ENCODE measurements at regions not wholly inside any gene's neighbourhood (a gene's known extent, or its start where the extent isn't known, plus 50 kb on each side); places are given as distances from the start of the nearest gene placed in this dataset.
"Not testable (repeated sequence)": the region's sequence is repeated elsewhere in the genome, so short reads cannot be mapped to it uniquely, and the experiment has no call there.

- H3K27me3 ChIP-seq (replicated peaks; ENCODE audit: control insufficient read depth, insufficient read depth, low read length, poor library complexity, severe bottlenecking); H3K4me1 ChIP-seq (ENCODE audit: control insufficient read depth, insufficient read depth, low read length, poor library complexity, severe bottlenecking); H3K4me3 ChIP-seq (ENCODE audit: insufficient read depth, low read depth, low read length, poor library complexity, severe bottlenecking); DNase-seq; H3K27ac ChIP-seq (ENCODE audit: insufficient read depth, low read length, poor library complexity, severe bottlenecking); H3K9me3 ChIP-seq (ENCODE audit: control insufficient read depth, low read length); H3K36me3 ChIP-seq (ENCODE audit: control insufficient read depth, insufficient read depth, low read length): not testable (repeated sequence)
These were observed 174.4 kb downstream of the TBC1D2B start for GRCh38 chr15:77902921-77903760.

- Histone ChIP-seq H3K4me3 (ENCODE audit: insufficient read depth, low read depth, low read length, poor library complexity, severe bottlenecking) (no peak overlapping the region), H3K9me3 (ENCODE audit: control insufficient read depth, low read length) (no peaks in the 10 kb centered on the region), H3K27ac (ENCODE audit: insufficient read depth, low read length, poor library complexity, severe bottlenecking) (no peak overlapping the region), H3K36me3 (ENCODE audit: control insufficient read depth, insufficient read depth, low read length) (no peaks in the 10 kb centered on the region), H3K4me1 (ENCODE audit: control insufficient read depth, insufficient read depth, low read length, poor library complexity, severe bottlenecking) (no peaks in the 10 kb centered on the region), H3K27me3 (replicated peaks; ENCODE audit: control insufficient read depth, insufficient read depth, low read length, poor library complexity, severe bottlenecking) (no peaks in the 10 kb centered on the region)
- no peak for DNase-seq
These were observed 175.4 kb downstream of the TBC1D2B start for GRCh38 chr15:77901921-77902750.

- Histone ChIP-seq H3K4me1 (ENCODE audit: control insufficient read depth, insufficient read depth, low read length, poor library complexity, severe bottlenecking) (no peaks in the 10 kb centered on the region), H3K4me3 (ENCODE audit: insufficient read depth, low read depth, low read length, poor library complexity, severe bottlenecking) (no peak overlapping the region), H3K9me3 (ENCODE audit: control insufficient read depth, low read length) (no peaks in the 10 kb centered on the region), H3K27ac (ENCODE audit: insufficient read depth, low read length, poor library complexity, severe bottlenecking) (no peak overlapping the region), H3K27me3 (replicated peaks; ENCODE audit: control insufficient read depth, insufficient read depth, low read length, poor library complexity, severe bottlenecking) (no peaks in the 10 kb centered on the region), H3K36me3 (ENCODE audit: control insufficient read depth, insufficient read depth, low read length) (no peaks in the 10 kb centered on the region)
- DNase-seq, result no peak
These were observed 176.1 kb downstream of the TBC1D2B start for GRCh38 chr15:77901251-77901881.

GRCh38 chr15:77900331-77900963 lies 177.1 kb downstream of the TBC1D2B start:
- H3K4me3 ChIP-seq (ENCODE audit: insufficient read depth, low read depth, low read length, poor library complexity, severe bottlenecking); H3K9me3 ChIP-seq (ENCODE audit: control insufficient read depth, low read length); H3K4me1 ChIP-seq (ENCODE audit: control insufficient read depth, insufficient read depth, low read length, poor library complexity, severe bottlenecking); H3K27me3 ChIP-seq (replicated peaks; ENCODE audit: control insufficient read depth, insufficient read depth, low read length, poor library complexity, severe bottlenecking); H3K36me3 ChIP-seq (ENCODE audit: control insufficient read depth, insufficient read depth, low read length); H3K27ac ChIP-seq (ENCODE audit: insufficient read depth, low read length, poor library complexity, severe bottlenecking): not testable (repeated sequence)
- peak in 1 of 3 donors; percentile 9 for DNase-seq

GRCh38 chr15:77899776-77900175 lies 177.7 kb downstream of the TBC1D2B start:
- H3K9me3 ChIP-seq (ENCODE audit: control insufficient read depth, low read length); H3K4me1 ChIP-seq (ENCODE audit: control insufficient read depth, insufficient read depth, low read length, poor library complexity, severe bottlenecking); H3K4me3 ChIP-seq (ENCODE audit: insufficient read depth, low read depth, low read length, poor library complexity, severe bottlenecking); H3K27me3 ChIP-seq (replicated peaks; ENCODE audit: control insufficient read depth, insufficient read depth, low read length, poor library complexity, severe bottlenecking); H3K27ac ChIP-seq (ENCODE audit: insufficient read depth, low read length, poor library complexity, severe bottlenecking); DNase-seq; H3K36me3 ChIP-seq (ENCODE audit: control insufficient read depth, insufficient read depth, low read length): not testable (repeated sequence)

- Histone ChIP-seq H3K4me1 (ENCODE audit: control insufficient read depth, insufficient read depth, low read length, poor library complexity, severe bottlenecking) (no peaks in the 10 kb centered on the region), H3K9me3 (ENCODE audit: control insufficient read depth, low read length) (no peaks in the 10 kb centered on the region), H3K27me3 (replicated peaks; ENCODE audit: control insufficient read depth, insufficient read depth, low read length, poor library complexity, severe bottlenecking) (no peaks in the 10 kb centered on the region), H3K36me3 (ENCODE audit: control insufficient read depth, insufficient read depth, low read length) (no peaks in the 10 kb centered on the region), H3K27ac (ENCODE audit: insufficient read depth, low read length, poor library complexity, severe bottlenecking) (no peak overlapping the region), H3K4me3 (ENCODE audit: insufficient read depth, low read depth, low read length, poor library complexity, severe bottlenecking) (no peak overlapping the region)
- DNase-seq, result no peak
These were observed 178.4 kb downstream of the TBC1D2B start for GRCh38 chr15:77898811-77899730.

- Histone ChIP-seq H3K27ac (ENCODE audit: insufficient read depth, low read length, poor library complexity, severe bottlenecking) (no peak overlapping the region), H3K4me3 (ENCODE audit: insufficient read depth, low read depth, low read length, poor library complexity, severe bottlenecking) (no peak overlapping the region), H3K9me3 (ENCODE audit: control insufficient read depth, low read length) (no peaks in the 10 kb centered on the region), H3K27me3 (replicated peaks; ENCODE audit: control insufficient read depth, insufficient read depth, low read length, poor library complexity, severe bottlenecking) (no peaks in the 10 kb centered on the region), H3K36me3 (ENCODE audit: control insufficient read depth, insufficient read depth, low read length) (no peaks in the 10 kb centered on the region), H3K4me1 (ENCODE audit: control insufficient read depth, insufficient read depth, low read length, poor library complexity, severe bottlenecking) (no peaks in the 10 kb centered on the region)
- DNase-seq, result no peak
These were observed 179.6 kb downstream of the TBC1D2B start for GRCh38 chr15:77897896-77898406.

- not testable (repeated sequence) for DNase-seq; H3K4me3 ChIP-seq (ENCODE audit: insufficient read depth, low read depth, low read length, poor library complexity, severe bottlenecking); H3K4me1 ChIP-seq (ENCODE audit: control insufficient read depth, insufficient read depth, low read length, poor library complexity, severe bottlenecking); H3K27ac ChIP-seq (ENCODE audit: insufficient read depth, low read length, poor library complexity, severe bottlenecking); H3K36me3 ChIP-seq (ENCODE audit: control insufficient read depth, insufficient read depth, low read length); H3K9me3 ChIP-seq (ENCODE audit: control insufficient read depth, low read length); H3K27me3 ChIP-seq (replicated peaks; ENCODE audit: control insufficient read depth, insufficient read depth, low read length, poor library complexity, severe bottlenecking)
These were observed 180.2 kb downstream of the TBC1D2B start for GRCh38 chr15:77897113-77897895.
